ENCODE measurements at regions not wholly inside any gene's neighbourhood (a gene's known extent, or its start where the extent isn't known, plus 50 kb on each side); places are given as distances from the start of the nearest gene placed in this dataset.
A peak's percentile ranks its signal among the peaks of the same experiment; 100 is the strongest.

GRCh38 chr6:134667111-134667510, 282.8 kb downstream of the ALDH8A1 start:
- no peaks in the 10 kb centered on the region for H3K4me1 ChIP-seq
- DNase-seq (no peak), ATAC-seq (no peak)
- H3K4me3 ChIP-seq, result no peak overlapping the region
- H3K27me3 ChIP-seq, result no peaks in the 10 kb centered on the region
- no peak for TF ChIP-seq POLR2A (IDR thresholded peaks at IDR 0.05)
- no peak for TF ChIP-seq CTCF (IDR thresholded peaks at IDR 0.05)
- WGBS (ENCODE audit: insufficient coverage, low coverage, low lambda C conversion rate, missing lambda C conversion rate), result 93% methylated on average over 2 of the region's 2 CpGs
- H3K36me3 ChIP-seq, result no peaks in the 10 kb centered on the region
- intact Hi-C loops (cut with DNase I), result no loop called here
- no peaks in the 10 kb centered on the region for H3K9me3 ChIP-seq
- H3K27ac ChIP-seq, result no peak overlapping the region

GRCh38 chr6:134666125-134666524, 283.8 kb downstream of the ALDH8A1 start:
- WGBS (ENCODE audit: insufficient coverage, low coverage, low lambda C conversion rate, missing lambda C conversion rate), result 74% methylated on average over 2 of the region's 2 CpGs
- ATAC-seq, result peak in 3 of 4 donors; percentile 40 to 55 (median 54)
- no peak for TF ChIP-seq POLR2A (IDR thresholded peaks at IDR 0.05)
- no peak for TF ChIP-seq CTCF (IDR thresholded peaks at IDR 0.05)
- H3K4me1 ChIP-seq, result no peaks in the 10 kb centered on the region
- no peaks in the 10 kb centered on the region for H3K9me3 ChIP-seq
- H3K4me3 ChIP-seq, result no peak overlapping the region
- no peak overlapping the region for H3K27ac ChIP-seq
- no peaks in the 10 kb centered on the region for H3K36me3 ChIP-seq
- intact Hi-C loops (cut with DNase I), result no loop called here
- DNase-seq, result no peak
- H3K27me3 ChIP-seq, result no peaks in the 10 kb centered on the region

GRCh38 chr6:134665029-134665723, 284.7 kb downstream of the ALDH8A1 start:
- Histone ChIP-seq H3K4me1 (no peaks in the 10 kb centered on the region), H3K4me3 (no peak overlapping the region), H3K27ac (no peak overlapping the region), H3K36me3 (no peaks in the 10 kb centered on the region), H3K27me3 (no peaks in the 10 kb centered on the region), H3K9me3 (no peaks in the 10 kb centered on the region)
- ATAC-seq (no peak), DNase-seq (no peak)
- WGBS (ENCODE audit: insufficient coverage, low coverage, low lambda C conversion rate, missing lambda C conversion rate), result 94% methylated on average over 10 of the region's 10 CpGs
- intact Hi-C loops (cut with DNase I), result no loop called here
- TF ChIP-seq POLR2A (IDR thresholded peaks at IDR 0.05) (no peak), CTCF (IDR thresholded peaks at IDR 0.05) (no peak)

GRCh38 chr6:134663800-134664535, 285.9 kb downstream of the ALDH8A1 start:
- Histone ChIP-seq H3K27ac (no peak overlapping the region), H3K4me3 (no peak overlapping the region), H3K27me3 (no peaks in the 10 kb centered on the region), H3K9me3 (no peaks in the 10 kb centered on the region), H3K36me3 (no peaks in the 10 kb centered on the region), H3K4me1 (no peaks in the 10 kb centered on the region)
- TF ChIP-seq POLR2A (IDR thresholded peaks at IDR 0.05) (no peak), CTCF (IDR thresholded peaks at IDR 0.05) (no peak)
- intact Hi-C loops (cut with DNase I), result no loop called here
- 91% methylated on average over 2 of the region's 3 CpGs for WGBS (ENCODE audit: insufficient coverage, low coverage, low lambda C conversion rate, missing lambda C conversion rate)
- ATAC-seq, result no peak
- DNase-seq, result no peak

Measured in right lobe of liver (tissue), 6 donors.